SU-DHL-6 (cell line): ENCODE measurements at regions not wholly inside any gene's neighbourhood (a gene's known extent, or its start where the extent isn't known, plus 50 kb on each side); places are given as distances from the start of the nearest gene placed in this dataset.

Source experiments
- CTCF ChIP-seq: fragments of 200-600 bp; sonication (generic); IDR thresholded peaks from one replicate; pipeline ENCODE4 v1.5.1; 2017; ENCODE audit warnings: antibody characterized with exemption, mild to moderate bottlenecking, low read length, moderate library complexity; ENCODE audit not compliant: insufficient read depth, poor library complexity, severe bottlenecking
- EZH2phosphoT487 ChIP-seq: fragments of 200-600 bp; sonication (generic), shearing (Covaris generic); conservative IDR thresholded peaks from 2 replicates; pipeline ENCODE4 v1.6.1; 2018; ENCODE audit warnings: mild to moderate bottlenecking, antibody characterized with exemption, low read length, moderate library complexity, mixed read lengths

- TF ChIP-seq CTCF (no peak), EZH2phosphoT487 (no peak)
Observed at GRCh38 chr7:68524126-68524525, 1074.1 kb upstream of the AUTS2 start.
